Spinal cord (tissue), 9 donors: ENCODE measurements at regions not wholly inside any gene's neighbourhood (a gene's known extent, or its start where the extent isn't known, plus 50 kb on each side); places are given as distances from the start of the nearest gene placed in this dataset.
"Not testable (repeated sequence)": the region's sequence is repeated elsewhere in the genome, so short reads cannot be mapped to it uniquely, and the experiment has no call there.

Experiments
- DNase-seq, 6 donors: peaks; one replicate each; pipeline versions ENCODE4 v3.0.0 to v3.0.0-alpha.2; 2013 to 2015; ENCODE audit warnings: low spot score in 6 of 6, low read depth in 4 of 6
- H3K27ac ChIP-seq: one replicate; pipeline ENCODE4 v1.5.1; 2013; ENCODE audit warnings: low read depth, low read length, control low read depth
- H3K27me3 ChIP-seq: one replicate; pipeline ENCODE4 v1.6.1; 2013; ENCODE audit warnings: low read length; ENCODE audit not compliant: control insufficient read depth, insufficient read depth
- H3K36me3 ChIP-seq: one replicate; pipeline ENCODE4 v1.6.1; 2013; ENCODE audit warnings: low read length; ENCODE audit not compliant: control insufficient read depth, insufficient read depth
- H3K4me1 ChIP-seq: one replicate; pipeline ENCODE4 v1.6.1; 2013; ENCODE audit warnings: low read length; ENCODE audit not compliant: control insufficient read depth, insufficient read depth
- H3K4me3 ChIP-seq: one replicate; pipeline ENCODE4 v1.5.1; 2013; ENCODE audit warnings: low read depth, low read length, control low read depth
- H3K9me3 ChIP-seq: one replicate; pipeline ENCODE4 v1.6.1; 2013; ENCODE audit warnings: low read length; ENCODE audit not compliant: control insufficient read depth, insufficient read depth
- WGBS: methylation state at CpG from one replicate; pipeline ENCODE4 v1.1.5; 2013; ENCODE audit warnings: missing lambda C conversion rate; ENCODE audit not compliant: insufficient coverage; 5-methylcytosine and 5-hydroxymethylcytosine counted together
- donor health status: healthy.

- Histone ChIP-seq H3K36me3 (no peaks in the 10 kb centered on the region), H3K9me3 (peaks cover 3% of the 10 kb centered on the region), H3K4me1 (no peaks in the 10 kb centered on the region), H3K27ac (no peak overlapping the region), H3K27me3 (no peaks in the 10 kb centered on the region), H3K4me3 (no peak overlapping the region)
- no peak for DNase-seq
- WGBS = 69% methylated on average over 11 of the region's 16 CpGs
Measured at GRCh38 chr20:29302979-29303644, 1954.4 kb upstream of the DEFB115 start.

- DNase-seq = no peak
- H3K9me3 ChIP-seq = no peaks in the 10 kb centered on the region
- H3K4me1 ChIP-seq = no peaks in the 10 kb centered on the region
- no peaks in the 10 kb centered on the region for H3K27me3 ChIP-seq
- H3K4me3 ChIP-seq = no peak overlapping the region
- no peaks in the 10 kb centered on the region for H3K36me3 ChIP-seq
- H3K27ac ChIP-seq = no peak overlapping the region
- WGBS = 68% methylated on average over 13 of the region's 21 CpGs
Measured at GRCh38 chr20:29306390-29307072, 1950.9 kb upstream of the DEFB115 start.

GRCh38 chr20:29307484-29307883 is 1950.0 kb upstream of the DEFB115 start:
- not testable (repeated sequence) for H3K9me3 ChIP-seq, H3K4me3 ChIP-seq, H3K27ac ChIP-seq, H3K36me3 ChIP-seq, DNase-seq, H3K27me3 ChIP-seq, H3K4me1 ChIP-seq
- 83% methylated on average over 12 of the region's 17 CpGs for WGBS

GRCh38 chr20:29308956-29309355 is 1948.5 kb upstream of the DEFB115 start:
- not testable (repeated sequence) for H3K36me3 ChIP-seq, H3K27me3 ChIP-seq, H3K4me1 ChIP-seq, H3K27ac ChIP-seq, H3K4me3 ChIP-seq, H3K9me3 ChIP-seq, DNase-seq

- whole genome bisulfite sequencing = 84% methylated on average over 15 of the region's 17 CpGs
- H3K27me3 ChIP-seq, H3K27ac ChIP-seq, DNase-seq, H3K9me3 ChIP-seq, H3K4me1 ChIP-seq, H3K4me3 ChIP-seq, H3K36me3 ChIP-seq: not testable (repeated sequence)
Measured at GRCh38 chr20:29309481-29309880, 1948.0 kb upstream of the DEFB115 start.

- WGBS = 69% methylated on average over 5 of the region's 16 CpGs
- H3K36me3 ChIP-seq, H3K4me3 ChIP-seq, H3K4me1 ChIP-seq, DNase-seq, H3K9me3 ChIP-seq, H3K27ac ChIP-seq, H3K27me3 ChIP-seq: not testable (repeated sequence)
Measured at GRCh38 chr20:29311046-29311445, 1946.4 kb upstream of the DEFB115 start.

- H3K9me3 ChIP-seq, DNase-seq, H3K4me3 ChIP-seq, H3K4me1 ChIP-seq, H3K27me3 ChIP-seq, H3K36me3 ChIP-seq, H3K27ac ChIP-seq: not testable (repeated sequence)
- 28% methylated on average over 2 of the region's 8 CpGs for WGBS
Measured at GRCh38 chr20:29312679-29313078, 1944.8 kb upstream of the DEFB115 start.

GRCh38 chr20:29313481-29313880 is 1944.0 kb upstream of the DEFB115 start:
- no peak for DNase-seq
- H3K9me3 ChIP-seq = peaks cover 2% of the 10 kb centered on the region
- WGBS = 75% methylated on average over 11 of the region's 18 CpGs

GRCh38 chr20:29314294-29314693 is 1943.2 kb upstream of the DEFB115 start:
- no peaks in the 10 kb centered on the region for H3K4me1 ChIP-seq
- no peak for DNase-seq
- no peak overlapping the region for H3K27ac ChIP-seq
- peaks cover 2% of the 10 kb centered on the region for H3K9me3 ChIP-seq
- no peaks in the 10 kb centered on the region for H3K27me3 ChIP-seq
- WGBS = 79% methylated on average over 5 of the region's 6 CpGs
- H3K36me3 ChIP-seq = no peaks in the 10 kb centered on the region
- H3K4me3 ChIP-seq = no peak overlapping the region

More at GRCh38 chr20:29313481-29313880, 1944.0 kb upstream of the DEFB115 start:
- no peak overlapping the region for H3K27ac ChIP-seq
- no peaks in the 10 kb centered on the region for H3K4me1 ChIP-seq
- H3K36me3 ChIP-seq = no peaks in the 10 kb centered on the region
- no peaks in the 10 kb centered on the region for H3K27me3 ChIP-seq
- no peak overlapping the region for H3K4me3 ChIP-seq

- H3K4me3 ChIP-seq = no peak overlapping the region
- H3K4me1 ChIP-seq = no peaks in the 10 kb centered on the region
- no peak overlapping the region for H3K27ac ChIP-seq
- DNase-seq = no peak
- 63% methylated on average over 37 of the region's 37 CpGs for WGBS
- H3K36me3 ChIP-seq = no peaks in the 10 kb centered on the region
- no peaks in the 10 kb centered on the region for H3K27me3 ChIP-seq
- peaks cover 2% of the 10 kb centered on the region for H3K9me3 ChIP-seq
Measured at GRCh38 chr20:29318871-29319461, 1938.5 kb upstream of the DEFB115 start.
